HTR-8/SVneo (cell line): ENCODE measurements at regions not wholly inside any gene's neighbourhood (a gene's known extent, or its start where the extent isn't known, plus 50 kb on each side); places are given as distances from the start of the nearest gene placed in this dataset.

Experiments
- DNase-seq: peaks from one replicate; pipeline ENCODE4 v3.0.0; 2011; ENCODE audit warnings: low spot score, mixed read lengths; ENCODE audit not compliant: insufficient read length
- FAIRE-seq: peaks from 2 replicates; lab custom pipeline; 2011; peaks lifted over from hg19 to GRCh38; lab: Jason Lieb, UNC

DNA sequence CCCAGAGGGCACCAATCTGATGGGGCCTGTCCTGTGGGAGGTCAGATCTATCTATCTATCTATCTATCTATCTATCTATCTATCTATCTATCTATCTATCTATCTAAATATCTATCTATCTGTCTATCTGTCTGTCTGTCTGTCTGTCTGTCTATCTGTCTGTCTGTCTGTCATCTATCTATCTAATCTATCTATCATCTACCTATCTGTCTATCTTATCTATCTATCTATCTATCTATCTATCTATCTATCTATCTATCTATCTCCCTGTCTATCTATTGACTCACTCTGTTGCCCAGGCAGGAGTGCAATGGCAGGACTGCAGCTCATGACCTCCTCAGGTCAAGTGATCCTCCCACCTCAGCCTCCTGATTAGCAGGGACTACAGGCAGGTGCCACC lies 155.7 kb upstream of the STX18 start:
- FAIRE-seq (no peak), DNase-seq (no peak)

GRCh38 chr4:4696530-4696929 lies 154.7 kb upstream of the STX18 start:
- FAIRE-seq (no peak), DNase-seq (no peak)

DNA sequence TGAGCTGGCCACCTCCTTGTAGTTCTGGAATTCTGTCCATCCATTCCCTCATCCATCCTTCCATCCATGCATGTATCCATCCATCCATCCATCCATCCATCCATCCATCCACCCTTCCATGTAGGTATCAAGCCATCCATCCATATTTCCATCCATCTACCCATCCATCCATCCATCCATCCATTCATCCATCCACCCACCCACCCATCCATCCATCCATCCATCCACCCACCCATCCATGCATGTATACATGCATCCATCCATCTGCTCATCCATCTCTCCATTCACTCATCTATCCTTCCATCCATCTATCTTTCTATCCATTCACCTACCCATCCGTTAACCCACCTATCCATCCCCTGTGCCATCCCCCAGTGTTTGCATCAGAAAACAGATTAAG lies 153.6 kb upstream of the STX18 start:
- DNase-seq, result no peak
- no peak for FAIRE-seq

DNA sequence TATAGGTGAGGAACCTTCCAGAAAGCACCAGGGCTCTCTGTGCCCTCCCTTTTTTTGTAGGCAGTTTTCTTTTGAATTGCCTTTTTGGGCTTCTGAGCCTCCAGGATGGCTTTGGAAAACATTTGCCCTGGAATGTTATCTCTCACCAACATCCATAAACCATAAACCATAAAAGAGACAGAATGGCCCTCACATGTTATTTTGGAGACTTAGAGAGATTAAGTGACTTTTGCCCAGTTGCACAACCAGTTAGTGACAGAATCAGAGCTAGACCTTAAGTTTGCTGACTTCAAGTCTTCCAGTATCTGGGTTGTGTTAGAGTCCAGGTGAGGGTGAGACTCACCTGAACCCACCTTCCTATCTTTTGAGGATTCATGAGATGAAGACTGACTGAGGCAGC lies 153.0 kb upstream of the STX18 start:
- no peak for FAIRE-seq
- DNase-seq, result no peak

DNA sequence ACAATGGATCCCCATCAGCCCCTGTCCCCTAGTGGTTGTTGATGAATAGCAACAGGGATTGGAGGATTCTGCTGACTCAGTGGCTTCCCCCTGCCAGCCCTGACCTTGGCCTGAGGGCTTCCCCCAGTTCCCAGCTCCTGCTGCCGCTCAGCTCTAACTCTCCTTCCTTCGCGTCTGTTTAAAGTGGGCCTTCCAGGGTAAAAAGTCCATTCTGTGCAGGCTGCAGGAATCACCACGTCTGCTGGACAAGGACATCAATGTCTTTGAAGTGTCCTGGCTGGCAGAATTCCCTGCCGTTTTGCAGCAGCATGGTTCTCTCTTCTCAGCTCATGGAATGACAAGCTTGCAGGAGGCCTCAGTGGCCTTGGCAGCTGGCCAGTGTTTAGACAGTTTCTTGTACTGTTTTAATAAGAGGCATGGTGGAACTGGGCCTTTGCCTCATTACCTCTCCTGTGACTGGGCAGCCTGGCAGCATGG lies 152.5 kb upstream of the STX18 start:
- DNase-seq (no peak), FAIRE-seq (no peak)

- no peak for FAIRE-seq
These were observed 152.0 kb upstream of the STX18 start for GRCh38 chr4:4693755-4694295.

GRCh38 chr4:4693258-4693657 lies 151.4 kb upstream of the STX18 start:
- FAIRE-seq, result no peak

More at GRCh38 chr4:4693755-4694295, 152.0 kb upstream of the STX18 start:
- no peak for DNase-seq

GRCh38 chr4:4690854-4691253 lies 149.0 kb upstream of the STX18 start:
- no peak for DNase-seq
- FAIRE-seq, result no peak

More at GRCh38 chr4:4693258-4693657, 151.4 kb upstream of the STX18 start:
- no peak for DNase-seq

DNA sequence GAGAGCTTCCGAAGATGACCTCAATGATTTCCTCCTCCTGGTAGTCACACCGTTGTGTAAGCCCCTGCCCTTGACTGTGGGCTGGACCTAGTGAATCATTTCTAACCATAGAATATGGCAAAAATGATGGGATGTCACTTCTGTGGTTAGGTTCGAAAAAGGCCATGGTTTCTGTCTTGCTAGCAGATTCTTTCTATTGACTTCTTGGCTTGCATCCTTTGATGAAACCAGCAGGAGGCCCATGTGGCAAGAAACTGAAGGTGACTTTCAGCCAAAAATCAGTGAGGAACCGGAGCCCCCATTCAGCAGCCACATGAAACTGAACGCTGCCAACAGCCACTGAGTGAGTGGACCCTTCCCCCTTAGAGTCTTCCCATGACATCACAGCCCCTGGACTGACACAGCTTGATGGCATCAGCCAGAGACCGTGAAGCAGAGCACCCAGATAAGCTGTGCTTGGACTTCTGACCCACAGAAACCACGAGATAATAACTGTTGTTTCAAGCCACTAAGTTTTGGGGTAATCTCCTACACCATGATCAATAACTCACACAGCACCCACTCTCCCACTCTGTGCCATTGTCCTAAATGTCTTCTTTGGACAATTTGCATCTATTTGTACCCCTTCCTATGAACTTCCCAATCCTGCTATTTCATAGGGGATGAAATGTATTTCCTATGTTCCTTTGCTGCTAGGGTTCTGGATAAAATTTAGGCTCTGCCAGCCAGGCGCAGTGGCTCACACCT lies 148.0 kb upstream of the STX18 start:
- no peak for DNase-seq
- FAIRE-seq, result no peak

- no peak for FAIRE-seq
These were observed 146.3 kb upstream of the STX18 start for GRCh38 chr4:4687935-4688727.

DNA sequence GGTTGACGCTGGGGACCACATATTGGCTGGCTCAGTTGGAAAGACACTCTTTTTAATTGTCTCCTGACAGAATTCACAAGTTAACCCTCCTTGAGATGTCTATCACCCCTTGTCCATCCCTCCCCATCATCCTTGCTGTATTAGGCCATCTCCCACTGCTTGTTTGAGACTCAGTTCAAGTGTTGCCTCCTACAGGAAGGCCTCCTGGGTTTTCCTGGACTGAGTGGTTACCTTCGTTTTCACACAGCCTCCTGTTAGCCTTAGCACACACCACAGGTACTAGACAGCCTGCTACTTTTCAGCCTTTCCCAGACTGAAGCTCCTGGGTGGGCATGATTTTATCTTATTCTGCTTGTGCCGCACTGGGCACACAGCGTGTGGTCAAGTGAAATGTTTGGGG lies 145.3 kb upstream of the STX18 start:
- DNase-seq, result no peak

More at GRCh38 chr4:4687935-4688727, 146.3 kb upstream of the STX18 start:
- DNase-seq, result no peak

GRCh38 chr4:4685810-4686795 lies 144.3 kb upstream of the STX18 start:
- DNase-seq, result no peak
- peak; percentile 16 for FAIRE-seq

More for the DNA sequence above, 145.3 kb upstream of the STX18 start:
- FAIRE-seq, result no peak

- no peak for DNase-seq
- no peak for FAIRE-seq
These were observed 139.8 kb upstream of the STX18 start for GRCh38 chr4:4681653-4682052.

DNA sequence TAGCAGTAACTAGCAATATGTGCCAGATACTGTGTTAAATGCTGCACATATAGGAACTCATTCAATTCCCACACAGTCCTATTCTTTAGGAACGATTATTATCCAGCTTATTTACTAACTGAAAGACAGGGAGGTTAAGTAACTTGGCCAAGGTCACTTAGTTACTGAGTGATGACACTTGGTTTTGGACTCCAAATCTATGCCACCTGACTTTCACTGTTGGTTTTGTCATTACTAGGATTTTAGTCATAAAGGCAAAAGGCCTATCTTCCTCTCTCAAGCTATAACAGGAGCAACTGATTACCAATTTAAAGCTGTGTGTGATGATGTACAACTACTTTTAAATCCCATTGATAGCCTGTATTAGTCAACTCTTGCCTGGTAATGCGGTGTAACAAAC lies 138.9 kb upstream of the STX18 start:
- FAIRE-seq (no peak), DNase-seq (no peak)

DNA sequence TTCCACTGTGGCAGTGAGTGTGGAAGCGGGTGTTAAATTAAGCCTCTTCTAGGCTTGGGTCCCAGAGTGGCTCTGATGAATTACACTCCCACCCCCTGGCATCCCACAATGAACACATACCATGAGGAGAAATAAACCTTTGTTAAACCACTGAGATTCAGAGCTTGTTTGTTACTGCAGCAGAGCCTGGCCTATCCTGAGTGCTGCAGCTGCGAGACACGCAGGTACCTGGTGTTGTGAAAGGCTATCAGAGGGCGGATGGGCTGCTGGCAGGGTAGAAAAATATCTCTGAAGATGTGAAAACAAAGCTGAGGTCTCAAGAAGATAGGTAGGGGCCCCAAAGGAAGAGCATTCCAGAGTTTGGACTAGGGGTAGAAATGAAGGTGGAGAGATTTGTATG lies 138.4 kb upstream of the STX18 start:
- no peak for FAIRE-seq
- DNase-seq, result no peak

- FAIRE-seq (no peak), DNase-seq (peak; percentile 35)
These were observed 136.0 kb upstream of the STX18 start for GRCh38 chr4:4677556-4678522.

DNA sequence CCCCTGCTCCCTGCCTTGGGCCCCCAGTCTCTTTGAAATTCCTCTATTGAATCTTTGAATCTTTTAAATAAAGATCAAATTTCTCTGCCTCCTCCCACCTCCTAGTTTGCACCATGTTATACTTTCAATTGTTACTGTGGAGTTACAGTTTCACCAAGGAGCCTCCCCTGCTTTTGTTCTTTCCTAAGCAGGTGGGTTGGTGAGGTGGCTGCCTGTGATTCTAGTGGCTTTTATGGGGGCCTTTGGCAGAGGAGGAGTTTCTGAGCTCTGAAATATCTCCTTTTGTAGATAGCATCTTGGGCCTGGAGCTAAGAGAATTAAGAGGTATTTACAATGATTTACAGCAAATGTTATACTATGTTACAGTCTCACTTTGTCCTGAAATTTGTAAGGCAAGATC lies 133.8 kb upstream of the STX18 start:
- DNase-seq (no peak), FAIRE-seq (no peak)

DNA sequence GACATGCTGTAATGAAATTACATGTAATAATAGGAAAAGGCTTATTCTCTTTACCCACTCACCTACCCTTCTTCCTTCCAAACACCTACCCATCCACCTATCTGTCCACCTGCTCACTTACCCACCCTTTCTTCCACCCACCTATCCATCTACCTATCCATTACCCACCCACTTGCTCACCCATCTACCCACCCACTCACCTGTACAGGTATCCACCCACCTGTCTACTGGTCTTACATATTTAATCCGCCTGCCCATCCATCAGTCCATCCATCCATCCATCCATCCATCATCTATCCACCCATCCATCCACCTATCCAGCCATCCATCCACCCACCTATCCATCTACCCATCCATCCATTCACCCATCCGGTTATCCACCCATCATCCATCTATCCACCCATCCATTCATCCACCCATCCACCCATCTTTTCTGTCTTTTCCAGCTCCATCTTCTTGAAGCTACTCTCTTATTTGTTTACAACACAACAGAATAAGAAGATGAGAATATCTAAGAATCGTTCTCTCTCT lies 133.3 kb upstream of the STX18 start:
- no peak for DNase-seq
- FAIRE-seq, result no peak

DNA sequence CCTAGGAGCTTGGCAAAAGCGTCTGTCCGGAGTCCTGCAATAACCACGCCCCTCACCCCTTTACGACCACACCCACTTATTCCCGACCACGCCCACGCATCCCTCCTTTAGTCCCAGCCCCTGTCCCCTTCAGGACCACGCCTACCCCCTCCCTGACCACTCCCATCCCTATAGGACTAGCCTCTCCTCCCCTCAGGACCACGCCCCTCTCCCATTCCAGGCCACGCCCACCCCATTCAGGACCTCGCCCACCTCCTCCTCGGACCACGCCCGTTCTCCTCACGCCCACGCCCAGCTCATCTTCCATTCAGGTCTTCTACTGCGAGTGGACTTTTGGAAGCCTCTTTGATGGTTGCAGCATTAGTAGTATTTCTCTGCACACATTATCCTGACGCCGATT lies 131.2 kb upstream of the STX18 start:
- no peak for FAIRE-seq
- no peak for DNase-seq
